ENCODE measurements at regions not wholly inside any gene's neighbourhood (a gene's known extent, or its start where the extent isn't known, plus 50 kb on each side); places are given as distances from the start of the nearest gene placed in this dataset.

- POLR2A ChIA-PET (ENCODE audit: low non-redundant PET) = interaction anchor here (0.5 kb wide), 1 partner anchor 219 kb away, joined by 5 read pairs; no protein-coding TSS in a partner anchor
- Histone ChIP-seq H3K27me3 (replicated peaks; ENCODE audit: insufficient read depth, low read depth, low read length, poor library complexity) (no peaks in the 10 kb centered on the region), H3K9me3 (ENCODE audit: low read depth, low read length, poor library complexity, severe bottlenecking) (no peaks in the 10 kb centered on the region), H3K36me3 (ENCODE audit: insufficient read depth, low read length, poor library complexity, severe bottlenecking) (no peaks in the 10 kb centered on the region), H3K4me3 (ENCODE audit: low read depth, low read length, poor library complexity, severe bottlenecking) (no peak overlapping the region), H3K4me1 (ENCODE audit: insufficient read depth, low read length, poor library complexity, severe bottlenecking) (peaks cover 10% of the 10 kb centered on the region), H3K27ac (ENCODE audit: low read depth, low read length, poor library complexity, severe bottlenecking) (no peak overlapping the region)
- BruUV-seq (replicated peaks) = no TSS peak
- CTCF ChIA-PET = no interaction called here
- no peak for DNase-seq (ENCODE audit: low spot score)
- TF ChIP-seq CTCF (conservative IDR thresholded peaks at IDR 0.05; ENCODE audit: low read depth, low read length) (no peak), EZH2 (IDR thresholded peaks at IDR 0.05; ENCODE audit: borderline replicate concordance, low read depth, low read length, poor library complexity, severe bottlenecking) (no peak)
- intact Hi-C loops (cut with micrococcal nuclease; ENCODE audit: unreplicated experiment) = no loop called here
These were observed 135.9 kb upstream of the SLC1A4 start for GRCh38 chr2:64853306-64853705.

- Histone ChIP-seq H3K9me3 (ENCODE audit: low read depth, low read length, poor library complexity, severe bottlenecking) (no peaks in the 10 kb centered on the region), H3K27ac (ENCODE audit: low read depth, low read length, poor library complexity, severe bottlenecking) (no peak overlapping the region), H3K36me3 (ENCODE audit: insufficient read depth, low read length, poor library complexity, severe bottlenecking) (no peaks in the 10 kb centered on the region), H3K4me1 (ENCODE audit: insufficient read depth, low read length, poor library complexity, severe bottlenecking) (peaks cover 16% of the 10 kb centered on the region), H3K4me3 (ENCODE audit: low read depth, low read length, poor library complexity, severe bottlenecking) (no peak overlapping the region), H3K27me3 (replicated peaks; ENCODE audit: insufficient read depth, low read depth, low read length, poor library complexity) (no peaks in the 10 kb centered on the region)
- DNase-seq (ENCODE audit: low spot score) = no peak
- no TSS peak for BruUV-seq (replicated peaks)
- no peak for TF ChIP-seq CTCF (conservative IDR thresholded peaks at IDR 0.05; ENCODE audit: low read depth, low read length)
- no peak for TF ChIP-seq EZH2 (IDR thresholded peaks at IDR 0.05; ENCODE audit: borderline replicate concordance, low read depth, low read length, poor library complexity, severe bottlenecking)
- ChIA-PET CTCF (no interaction called here), POLR2A (ENCODE audit: low non-redundant PET) (no interaction called here)
- intact Hi-C loops (cut with micrococcal nuclease; ENCODE audit: unreplicated experiment) = no loop called here
These were observed 135.3 kb upstream of the SLC1A4 start for GRCh38 chr2:64853894-64854293.

GRCh38 chr2:64854773-64855237 is 134.4 kb upstream of the SLC1A4 start:
- no TSS peak for BruUV-seq (replicated peaks)

More at GRCh38 chr2:64854773-64855237, 134.4 kb upstream of the SLC1A4 start:
- Histone ChIP-seq H3K9me3 (ENCODE audit: low read depth, low read length, poor library complexity, severe bottlenecking) (no peaks in the 10 kb centered on the region), H3K36me3 (ENCODE audit: insufficient read depth, low read length, poor library complexity, severe bottlenecking) (no peaks in the 10 kb centered on the region), H3K4me3 (ENCODE audit: low read depth, low read length, poor library complexity, severe bottlenecking) (no peak overlapping the region), H3K27me3 (replicated peaks; ENCODE audit: insufficient read depth, low read depth, low read length, poor library complexity) (no peaks in the 10 kb centered on the region), H3K4me1 (ENCODE audit: insufficient read depth, low read length, poor library complexity, severe bottlenecking) (peaks cover 25% of the 10 kb centered on the region), H3K27ac (ENCODE audit: low read depth, low read length, poor library complexity, severe bottlenecking) (no peak overlapping the region)
- ChIA-PET POLR2A (ENCODE audit: low non-redundant PET) (no interaction called here), CTCF (no interaction called here)
- intact Hi-C loops (cut with micrococcal nuclease; ENCODE audit: unreplicated experiment) = no loop called here
- no peak for DNase-seq (ENCODE audit: low spot score)
- TF ChIP-seq EZH2 (IDR thresholded peaks at IDR 0.05; ENCODE audit: borderline replicate concordance, low read depth, low read length, poor library complexity, severe bottlenecking) (no peak), CTCF (conservative IDR thresholded peaks at IDR 0.05; ENCODE audit: low read depth, low read length) (no peak)

All from A673 (cell line).